DOHH2 (cell line): ENCODE measurements at regions not wholly inside any gene's neighbourhood (a gene's known extent, or its start where the extent isn't known, plus 50 kb on each side); places are given as distances from the start of the nearest gene placed in this dataset.

Experiments
- EZH2phosphoT487 ChIP-seq: fragments of 200-600 bp; sonication (generic); IDR thresholded peaks from 2 replicates; pipeline ENCODE4 v1.6.1; 2017; ENCODE audit warnings: borderline replicate concordance, mild to moderate bottlenecking, antibody characterized with exemption, low read length, moderate library complexity, mixed read lengths
- TF ChIP-seq, protein P1 (sequence below): fragments of 200-600 bp; sonication (generic); IDR thresholded peaks from one replicate; pipeline ENCODE4 v1.5.1; 2014; ENCODE audit warnings: antibody characterized with exemption, mild to moderate bottlenecking, low read depth, low read length; ENCODE audit not compliant: poor library complexity, severe bottlenecking

DNA sequence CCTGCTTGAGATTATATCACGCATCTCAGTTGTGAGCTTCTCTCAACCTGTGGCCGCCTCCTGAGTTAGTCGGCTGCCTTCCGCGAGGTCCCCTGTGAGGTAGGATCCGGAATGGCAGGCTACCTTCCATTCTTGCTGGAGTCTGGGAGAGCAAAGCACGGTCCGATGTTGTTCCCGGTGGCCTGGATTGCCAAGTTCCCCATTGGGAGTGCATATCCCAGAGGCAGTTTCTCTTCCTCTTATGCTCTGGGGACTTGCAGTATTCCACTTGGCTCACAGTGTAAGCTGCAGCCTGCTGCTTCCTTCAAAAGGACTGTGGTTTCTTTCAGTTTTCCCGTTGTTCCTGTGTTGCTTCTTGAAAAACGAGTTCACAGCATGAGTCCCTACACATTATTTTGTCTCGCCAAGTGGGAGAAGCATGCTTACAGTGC, 225.4 kb upstream of the ZWINT start:
- TF ChIP-seq, protein P1, sequence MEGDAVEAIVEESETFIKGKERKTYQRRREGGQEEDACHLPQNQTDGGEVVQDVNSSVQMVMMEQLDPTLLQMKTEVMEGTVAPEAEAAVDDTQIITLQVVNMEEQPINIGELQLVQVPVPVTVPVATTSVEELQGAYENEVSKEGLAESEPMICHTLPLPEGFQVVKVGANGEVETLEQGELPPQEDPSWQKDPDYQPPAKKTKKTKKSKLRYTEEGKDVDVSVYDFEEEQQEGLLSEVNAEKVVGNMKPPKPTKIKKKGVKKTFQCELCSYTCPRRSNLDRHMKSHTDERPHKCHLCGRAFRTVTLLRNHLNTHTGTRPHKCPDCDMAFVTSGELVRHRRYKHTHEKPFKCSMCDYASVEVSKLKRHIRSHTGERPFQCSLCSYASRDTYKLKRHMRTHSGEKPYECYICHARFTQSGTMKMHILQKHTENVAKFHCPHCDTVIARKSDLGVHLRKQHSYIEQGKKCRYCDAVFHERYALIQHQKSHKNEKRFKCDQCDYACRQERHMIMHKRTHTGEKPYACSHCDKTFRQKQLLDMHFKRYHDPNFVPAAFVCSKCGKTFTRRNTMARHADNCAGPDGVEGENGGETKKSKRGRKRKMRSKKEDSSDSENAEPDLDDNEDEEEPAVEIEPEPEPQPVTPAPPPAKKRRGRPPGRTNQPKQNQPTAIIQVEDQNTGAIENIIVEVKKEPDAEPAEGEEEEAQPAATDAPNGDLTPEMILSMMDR: no peak
- TF ChIP-seq EZH2phosphoT487: no peak
